A549 (cell line): ENCODE measurements at regions not wholly inside any gene's neighbourhood (a gene's known extent, or its start where the extent isn't known, plus 50 kb on each side); places are given as distances from the start of the nearest gene placed in this dataset.

ENCODE experiments used
- BHLHE40 ChIP-seq: IDR thresholded peaks from 2 replicates; pipeline ENCODE4 v1.6.1; 2012; ENCODE audit warnings: low read depth, low read length, inconsistent platforms
- CEBPB ChIP-seq, 2 experiments: fragments of >200 bp in 1 of 2; sonication (Bioruptor Twin) in 1 of 2; formaldehyde crosslinking in 1 of 2; IDR thresholded peaks; 2 replicates each; pipeline ENCODE4 v1.6.1; 2012 to 2016
- CHD2 ChIP-seq: fragments of 150-350 bp; IDR thresholded peaks from 2 replicates; pipeline ENCODE4 v1.6.1; 2014; ENCODE audit warnings: low read length; ENCODE audit not compliant: partially characterized antibody
- CTCF ChIP-seq: fragments of >200 bp; sonication (Bioruptor Twin); formaldehyde crosslinking; IDR thresholded peaks from 3 replicates; pipeline ENCODE4 v1.5.1; 2016
- HOXA7 ChIP-seq: fragments of 250-450 bp; sonication (Bioruptor Pico); IDR thresholded peaks from 2 replicates; pipeline ENCODE4 v1.5.0; 2020; ENCODE audit warnings: mild to moderate bottlenecking, moderate library complexity
- MAZ ChIP-seq: fragments of 150-350 bp; IDR thresholded peaks from 2 replicates; pipeline ENCODE4 v1.6.1; 2014; ENCODE audit warnings: antibody characterized with exemption, low read depth, low read length, borderline replicate concordance
- MYC ChIP-seq: IDR thresholded peaks from 2 replicates; pipeline ENCODE4 v1.6.1; 2012; ENCODE audit warnings: mild to moderate bottlenecking, inconsistent platforms, low read length, improper control_type of control experiment, borderline replicate concordance
- POLR2A ChIP-seq: IDR thresholded peaks from 2 replicates; pipeline ENCODE4 v1.6.1; 2012; ENCODE audit warnings: mild to moderate bottlenecking, low read length
- RAD21 ChIP-seq, 2 experiments: fragments of >200 bp in 1 of 2; sonication (Bioruptor Twin) in 1 of 2; formaldehyde crosslinking in 1 of 2; IDR thresholded peaks in 1 of 2; conservative IDR thresholded peaks in 1 of 2; 2 replicates in 1 of 2; 3 replicates in 1 of 2; pipeline ENCODE4 v1.6.1; 2012 to 2018; ENCODE audit warnings: inconsistent platforms in 1 of 2
- SREBF2 ChIP-seq: fragments of 450-650 bp; IDR thresholded peaks from 2 replicates; pipeline ENCODE4 v1.6.1; 2014; ENCODE audit warnings: mild to moderate bottlenecking, moderate library complexity

- TF ChIP-seq CHD2 (no peak), CTCF (no peak), POLR2A (no peak), CEBPB (IDR thresholded peaks at IDR 0.05) (no peak), HOXA7 (no peak), RAD21 (conservative IDR thresholded peaks at IDR 0.05 in 1 of 2, IDR thresholded peaks at IDR 0.05 in 1 of 2) (no peak), SREBF2 (no peak), MYC (no peak), MAZ (no peak), BHLHE40 (no peak)
Observed at GRCh38 chr6:19394051-19394450, 443.1 kb upstream of the ID4 start.
